ENCODE measurements at regions not wholly inside any gene's neighbourhood (a gene's known extent, or its start where the extent isn't known, plus 50 kb on each side); places are given as distances from the start of the nearest gene placed in this dataset.

GRCh38 chr6:92496527-92496926, 922.8 kb downstream of the EPHA7 start:
- no peak for TF ChIP-seq CTCF (IDR thresholded peaks at IDR 0.05)
- no peak overlapping the region for H3K4me3 Mint-ChIP-seq (ENCODE audit: unreplicated experiment)
- peaks cover 16% of the 10 kb centered on the region for H3K4me1 Mint-ChIP-seq (ENCODE audit: unreplicated experiment)
- H3K27ac Mint-ChIP-seq (ENCODE audit: unreplicated experiment), result no peak overlapping the region
- no peaks in the 10 kb centered on the region for H3K36me3 Mint-ChIP-seq (ENCODE audit: unreplicated experiment)
- H3K9me3 Mint-ChIP-seq (ENCODE audit: unreplicated experiment), result no peaks in the 10 kb centered on the region
- no peaks in the 10 kb centered on the region for H3K27me3 Mint-ChIP-seq (ENCODE audit: unreplicated experiment)
- DNase-seq (ENCODE audit: extremely low spot score, unreplicated experiment), result no peak

- TF ChIP-seq CTCF (IDR thresholded peaks at IDR 0.05), result no peak
- no peaks in the 10 kb centered on the region for H3K27me3 Mint-ChIP-seq (ENCODE audit: unreplicated experiment)
- no peak for DNase-seq (ENCODE audit: extremely low spot score, unreplicated experiment)
- peak overlapping the region; percentile 3 for H3K4me3 Mint-ChIP-seq (ENCODE audit: unreplicated experiment)
- H3K36me3 Mint-ChIP-seq (ENCODE audit: unreplicated experiment), result no peaks in the 10 kb centered on the region
- peak overlapping the region; percentile 36 for H3K27ac Mint-ChIP-seq (ENCODE audit: unreplicated experiment)
- no peaks in the 10 kb centered on the region for H3K9me3 Mint-ChIP-seq (ENCODE audit: unreplicated experiment)
- H3K4me1 Mint-ChIP-seq (ENCODE audit: unreplicated experiment), result peaks cover 16% of the 10 kb centered on the region
Measured at GRCh38 chr6:92495242-92495641, 924.1 kb downstream of the EPHA7 start.

GRCh38 chr6:92485487-92485886, 933.9 kb downstream of the EPHA7 start:
- Mint-ChIP-seq H3K4me1 (ENCODE audit: unreplicated experiment) (no peaks in the 10 kb centered on the region), H3K9me3 (ENCODE audit: unreplicated experiment) (peaks cover 29% of the 10 kb centered on the region), H3K4me3 (ENCODE audit: unreplicated experiment) (no peak overlapping the region), H3K36me3 (ENCODE audit: unreplicated experiment) (peaks cover 5% of the 10 kb centered on the region), H3K27me3 (ENCODE audit: unreplicated experiment) (no peaks in the 10 kb centered on the region), H3K27ac (ENCODE audit: unreplicated experiment) (no peak overlapping the region)
- TF ChIP-seq CTCF (IDR thresholded peaks at IDR 0.05), result no peak
- DNase-seq (ENCODE audit: extremely low spot score, unreplicated experiment), result no peak

GRCh38 chr6:92479831-92480230, 939.5 kb downstream of the EPHA7 start:
- H3K27ac Mint-ChIP-seq (ENCODE audit: unreplicated experiment), result no peak overlapping the region
- peaks cover 7% of the 10 kb centered on the region for H3K36me3 Mint-ChIP-seq (ENCODE audit: unreplicated experiment)
- no peak for TF ChIP-seq CTCF (IDR thresholded peaks at IDR 0.05)
- no peaks in the 10 kb centered on the region for H3K27me3 Mint-ChIP-seq (ENCODE audit: unreplicated experiment)
- H3K4me1 Mint-ChIP-seq (ENCODE audit: unreplicated experiment), result peaks cover 10% of the 10 kb centered on the region
- no peak overlapping the region for H3K4me3 Mint-ChIP-seq (ENCODE audit: unreplicated experiment)
- no peak for DNase-seq (ENCODE audit: extremely low spot score, unreplicated experiment)
- H3K9me3 Mint-ChIP-seq (ENCODE audit: unreplicated experiment), result peaks cover 32% of the 10 kb centered on the region

- TF ChIP-seq CTCF (IDR thresholded peaks at IDR 0.05), result no peak
- Mint-ChIP-seq H3K27ac (ENCODE audit: unreplicated experiment) (no peak overlapping the region), H3K9me3 (ENCODE audit: unreplicated experiment) (peaks cover 12% of the 10 kb centered on the region)
Measured at GRCh38 chr6:92473056-92473455, 946.3 kb downstream of the EPHA7 start.

More at GRCh38 chr6:92473056-92473455, 946.3 kb downstream of the EPHA7 start:
- peaks cover 4% of the 10 kb centered on the region for H3K36me3 Mint-ChIP-seq (ENCODE audit: unreplicated experiment)
- H3K27me3 Mint-ChIP-seq (ENCODE audit: unreplicated experiment), result no peaks in the 10 kb centered on the region
- peaks cover 3% of the 10 kb centered on the region for H3K4me1 Mint-ChIP-seq (ENCODE audit: unreplicated experiment)
- no peak overlapping the region for H3K4me3 Mint-ChIP-seq (ENCODE audit: unreplicated experiment)
- DNase-seq (ENCODE audit: extremely low spot score, unreplicated experiment), result no peak

Data from osteocyte (in vitro differentiated cells).